Naive thymus-derived CD4-positive, alpha-beta T cell (primary cell): ENCODE measurements at regions not wholly inside any gene's neighbourhood (a gene's known extent, or its start where the extent isn't known, plus 50 kb on each side); places are given as distances from the start of the nearest gene placed in this dataset.

ENCODE experiments used
- ATAC-seq: fragments of 150-1000 bp; cut with Tn5 transposase; 2 replicates; pipeline ENCODE4 v1.10.0; 2021; ENCODE audit warnings: mild to moderate bottlenecking, moderate library complexity
- CTCF ChIA-PET: fragments of 350-600 bp; sonication (Branson Sonifier 250); formaldehyde crosslinking; loops from one replicate; lab custom pipeline; 2021; ENCODE audit warnings: antibody characterized with exemption; lab: Charles Lee
- POLR2A ChIA-PET: fragments of 350-600 bp; sonication (Branson Sonifier 250); formaldehyde crosslinking; loops from one replicate; lab custom pipeline; 2021; ENCODE audit warnings: antibody characterized with exemption, inconsistent platforms; lab: Charles Lee
- DNase-seq, 9 donors: peaks; one replicate each; pipeline versions ENCODE4 v3.0.0 to v3.0.0-alpha.2; 2020 to 2022; ENCODE audit warnings: mixed read lengths in 1 of 9
- H3K27ac ChIP-seq: one replicate; pipeline ENCODE4 v1.7.0; 2013; ENCODE audit warnings: mild to moderate bottlenecking, low read depth, low read length, moderate library complexity
- H3K27me3 ChIP-seq, 2 donors: one replicate each; pipeline ENCODE4 v1.7.0; 2013; ENCODE audit warnings: low read length in 2 of 2, mild to moderate bottlenecking in 2 of 2, moderate library complexity in 2 of 2; ENCODE audit not compliant: control insufficient read depth in 2 of 2, insufficient read depth in 2 of 2
- H3K36me3 ChIP-seq, 3 experiments: 1 replicate in 2 of 3; 2 replicates in 1 of 3; pipeline ENCODE4 v1.7.0; 2013; ENCODE audit warnings: low read length in 3 of 3, mild to moderate bottlenecking in 3 of 3, moderate library complexity in 1 of 3; ENCODE audit not compliant: insufficient read depth in 3 of 3, control insufficient read depth in 2 of 3
- H3K4me1 ChIP-seq, 2 donors: one replicate each; pipeline ENCODE4 v1.7.0; 2013; ENCODE audit warnings: low read length in 2 of 2, mild to moderate bottlenecking in 2 of 2, moderate library complexity in 1 of 2; ENCODE audit not compliant: control insufficient read depth in 2 of 2, insufficient read depth in 2 of 2
- H3K4me3 ChIP-seq: 2 replicates; pipeline ENCODE4 v1.7.0; 2013; ENCODE audit warnings: mild to moderate bottlenecking, low read length
- H3K9me3 ChIP-seq, 3 experiments: 1 replicate in 2 of 3; 2 replicates in 1 of 3; pipeline ENCODE4 v1.7.0; 2013; ENCODE audit warnings: low read length in 3 of 3; ENCODE audit not compliant: control insufficient read depth in 2 of 3
- H3K27ac Mint-ChIP-seq, 9 donors: one replicate each; pipeline ENCODE4 v1.8.0; 2020 to 2022; ENCODE audit warnings: mixed read lengths in 9 of 9, mild to moderate bottlenecking in 8 of 9, moderate library complexity in 5 of 9, inconsistent platforms in 2 of 9
- H3K27me3 Mint-ChIP-seq, 5 donors: one replicate each; pipeline ENCODE4 v1.8.0; 2021 to 2022; ENCODE audit warnings: mixed read lengths in 5 of 5, mild to moderate bottlenecking in 1 of 5
- H3K36me3 Mint-ChIP-seq, 5 donors: one replicate each; pipeline ENCODE4 v1.8.0; 2020 to 2022; ENCODE audit warnings: mixed read lengths in 5 of 5, mild to moderate bottlenecking in 3 of 5, inconsistent platforms in 1 of 5
- H3K4me1 Mint-ChIP-seq, 7 donors: one replicate each; pipeline ENCODE4 v1.8.0; 2020 to 2022; ENCODE audit warnings: mixed read lengths in 7 of 7, mild to moderate bottlenecking in 3 of 7, inconsistent platforms in 1 of 7
- H3K4me3 Mint-ChIP-seq, 10 donors: one replicate each; pipeline ENCODE4 v1.8.0; 2020 to 2022; ENCODE audit warnings: mild to moderate bottlenecking in 10 of 10, mixed read lengths in 10 of 10, moderate library complexity in 6 of 10, inconsistent platforms in 2 of 10
- H3K9me3 Mint-ChIP-seq, 11 donors: one replicate each; pipeline ENCODE4 v1.8.0; 2020 to 2022; ENCODE audit warnings: mixed read lengths in 11 of 11, mild to moderate bottlenecking in 4 of 11, inconsistent platforms in 1 of 11, moderate library complexity in 1 of 11
- intact Hi-C, 2 donors: fragments of 100-400 bp; cut with micrococcal nuclease; formaldehyde crosslinking; loops; one replicate each; pipeline ENCODE4 v1.15.1; 2023

DNA sequence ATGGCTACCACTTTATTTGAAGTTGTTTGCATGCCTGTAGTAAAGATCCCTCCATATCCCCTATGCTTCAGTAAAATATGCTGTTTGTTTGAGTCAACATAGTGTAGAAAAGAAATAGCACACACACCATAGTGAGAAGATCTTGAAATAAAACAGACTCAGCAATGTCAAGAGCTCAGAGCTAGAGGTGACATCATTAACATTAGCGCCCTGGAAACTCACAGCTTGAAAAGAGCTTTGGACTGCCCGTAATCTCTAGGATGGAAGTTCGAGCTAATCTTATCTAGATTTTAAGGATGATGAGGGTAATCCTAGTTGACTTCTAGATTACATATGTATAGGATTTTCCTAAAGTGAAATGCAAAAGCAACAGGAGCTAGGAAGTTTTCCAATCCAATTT is 275.6 kb downstream of the SMARCA1 start:
- no peaks in the 10 kb centered on the region for H3K27me3 Mint-ChIP-seq
- CTCF ChIA-PET, result no interaction called here
- Histone ChIP-seq H3K27ac (no peak overlapping the region), H3K4me1 (no peaks in the 10 kb centered on the region), H3K9me3 (no peaks in the 10 kb centered on the region), H3K36me3 (no peaks in the 10 kb centered on the region), H3K27me3 (no peaks in the 10 kb centered on the region), H3K4me3 (no peak overlapping the region)
- DNase-seq (no peak), ATAC-seq (no peak)
- no peak overlapping the region for H3K4me3 Mint-ChIP-seq
- H3K36me3 Mint-ChIP-seq, result no peaks in the 10 kb centered on the region
- H3K9me3 Mint-ChIP-seq, result peaks cover 0 to 10% (median 2%) of the 10 kb centered on the region in 11 donors
- no peak overlapping the region for H3K27ac Mint-ChIP-seq
- no peaks in the 10 kb centered on the region for H3K4me1 Mint-ChIP-seq
- POLR2A ChIA-PET, result no interaction called here
- intact Hi-C loops, result no loop called here

DNA sequence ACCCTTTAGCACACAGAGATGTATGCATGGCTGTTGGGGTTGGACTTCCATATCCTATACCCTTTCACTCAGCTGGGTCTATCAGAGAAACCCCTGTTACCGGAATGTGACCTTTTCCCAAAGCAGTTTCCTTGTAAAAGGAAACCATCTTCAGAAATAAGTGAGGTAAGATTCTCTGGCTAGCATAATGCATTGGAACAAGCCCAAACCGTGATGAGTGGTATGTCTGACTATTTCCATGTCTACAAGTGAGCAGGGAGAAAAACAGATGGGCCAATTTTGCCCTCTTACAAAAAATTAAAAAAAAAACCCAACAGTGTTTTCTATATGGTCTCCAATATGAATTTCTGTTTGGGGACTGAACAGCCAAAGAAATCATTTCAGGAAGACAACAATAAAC is 283.9 kb downstream of the SMARCA1 start:
- H3K27me3 Mint-ChIP-seq, result no peaks in the 10 kb centered on the region

DNA sequence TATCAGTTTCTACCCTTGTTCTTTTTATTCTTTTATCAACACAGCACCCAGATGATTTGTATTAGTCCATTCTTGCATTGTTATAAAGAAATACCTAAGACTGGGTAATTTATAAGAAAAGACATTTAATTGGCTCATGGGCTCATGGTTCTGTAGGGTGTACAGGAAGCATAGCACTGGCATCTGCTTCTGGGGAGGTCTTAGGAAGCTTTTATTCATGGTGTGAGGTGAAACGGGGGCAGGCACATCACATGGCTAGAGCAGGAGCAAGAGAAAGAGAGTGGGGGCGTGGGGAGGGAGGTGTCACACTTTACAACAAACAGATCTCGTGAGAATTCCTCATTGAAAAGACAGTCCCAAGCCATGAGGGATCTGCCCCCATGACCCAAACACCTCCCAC is 285.3 kb downstream of the SMARCA1 start:
- Histone ChIP-seq H3K27ac (no peak overlapping the region), H3K4me3 (no peak overlapping the region), H3K9me3 (no peaks in the 10 kb centered on the region), H3K27me3 (no peaks in the 10 kb centered on the region), H3K4me1 (no peaks in the 10 kb centered on the region), H3K36me3 (no peaks in the 10 kb centered on the region)
- peaks cover 0 to 3% (median 0%) of the 10 kb centered on the region in 11 donors for H3K9me3 Mint-ChIP-seq
- no peaks in the 10 kb centered on the region for H3K27me3 Mint-ChIP-seq
- no peak for ATAC-seq
- H3K4me1 Mint-ChIP-seq, result no peaks in the 10 kb centered on the region
- ChIA-PET POLR2A (no interaction called here), CTCF (no interaction called here)
- DNase-seq, result no peak
- H3K27ac Mint-ChIP-seq, result no peak overlapping the region
- H3K4me3 Mint-ChIP-seq, result no peak overlapping the region
- H3K36me3 Mint-ChIP-seq, result no peaks in the 10 kb centered on the region
- intact Hi-C loops, result no loop called here

More for the DNA sequence above, 283.9 kb downstream of the SMARCA1 start:
- Mint-ChIP-seq H3K9me3 (peaks cover 0 to 5% (median 0%) of the 10 kb centered on the region in 11 donors), H3K27ac (no peak overlapping the region), H3K36me3 (no peaks in the 10 kb centered on the region), H3K4me3 (no peak overlapping the region), H3K4me1 (no peaks in the 10 kb centered on the region)
- Histone ChIP-seq H3K36me3 (no peaks in the 10 kb centered on the region), H3K4me3 (no peak overlapping the region), H3K4me1 (no peaks in the 10 kb centered on the region), H3K27me3 (no peaks in the 10 kb centered on the region), H3K27ac (no peak overlapping the region), H3K9me3 (no peaks in the 10 kb centered on the region)
- CTCF ChIA-PET, result no interaction called here
- intact Hi-C loops, result no loop called here
- DNase-seq, result no peak
- POLR2A ChIA-PET, result no interaction called here
- no peak for ATAC-seq

DNA sequence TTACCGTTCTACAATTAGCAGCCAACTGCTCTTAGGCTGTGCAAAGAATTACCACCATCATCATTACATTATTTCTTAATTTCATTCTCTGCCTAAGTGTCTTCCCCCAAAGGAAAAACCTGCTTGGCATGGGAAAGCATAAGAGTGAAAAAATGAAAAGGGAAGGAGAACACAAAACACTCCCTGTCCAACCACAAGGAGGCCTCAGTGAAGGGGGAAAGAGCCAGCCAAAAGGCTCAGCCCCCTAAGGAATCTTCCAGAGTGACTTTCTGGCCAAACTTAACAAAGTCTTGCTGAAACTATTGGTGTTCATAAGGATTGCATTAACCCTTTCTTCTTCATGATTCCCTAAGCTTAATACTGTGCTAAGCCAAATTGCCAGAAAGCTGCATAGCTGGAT is 287.4 kb downstream of the SMARCA1 start:
- intact Hi-C loops, result no loop called here
- Histone ChIP-seq H3K27ac (no peak overlapping the region), H3K36me3 (no peaks in the 10 kb centered on the region), H3K4me3 (no peak overlapping the region), H3K4me1 (no peaks in the 10 kb centered on the region), H3K27me3 (no peaks in the 10 kb centered on the region), H3K9me3 (no peaks in the 10 kb centered on the region)
- ChIA-PET CTCF (no interaction called here), POLR2A (no interaction called here)
- Mint-ChIP-seq H3K27me3 (no peaks in the 10 kb centered on the region), H3K27ac (no peak overlapping the region), H3K36me3 (no peaks in the 10 kb centered on the region), H3K9me3 (peaks cover 0 to 3% (median 0%) of the 10 kb centered on the region in 11 donors), H3K4me1 (no peaks in the 10 kb centered on the region), H3K4me3 (no peak overlapping the region)
- DNase-seq, result no peak
- ATAC-seq, result no peak

DNA sequence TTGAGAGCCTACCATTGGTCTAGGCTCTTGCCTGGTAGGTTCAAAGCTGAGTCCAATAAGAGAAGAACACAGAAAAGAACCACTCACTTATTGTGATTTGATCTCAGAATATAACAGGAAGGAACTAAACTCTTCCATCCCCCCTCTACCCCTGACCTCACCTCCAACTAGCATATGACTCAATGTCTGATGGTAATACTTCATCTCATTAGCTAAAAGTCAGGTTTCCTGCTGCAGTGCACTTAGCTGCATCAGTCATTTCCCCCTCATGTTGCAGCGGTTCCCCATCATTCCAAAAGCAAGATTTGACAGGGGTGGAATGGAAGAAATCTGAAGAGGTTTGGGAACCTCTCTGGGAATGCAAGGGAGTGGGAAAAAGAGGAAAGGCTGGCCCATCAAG is 289.5 kb downstream of the SMARCA1 start:
- POLR2A ChIA-PET, result no interaction called here
- H3K4me3 ChIP-seq, result no peak overlapping the region
- CTCF ChIA-PET, result no interaction called here
- intact Hi-C loops, result no loop called here
- H3K4me3 Mint-ChIP-seq, result no peak overlapping the region
- ATAC-seq, result no peak
- no peak overlapping the region for H3K27ac Mint-ChIP-seq
- DNase-seq, result no peak
- H3K27me3 Mint-ChIP-seq, result no peaks in the 10 kb centered on the region
- no peak overlapping the region for H3K27ac ChIP-seq
- H3K27me3 ChIP-seq, result no peaks in the 10 kb centered on the region
- no peaks in the 10 kb centered on the region for H3K9me3 Mint-ChIP-seq
- H3K36me3 ChIP-seq, result no peaks in the 10 kb centered on the region
- H3K9me3 ChIP-seq, result no peaks in the 10 kb centered on the region
- no peaks in the 10 kb centered on the region for H3K4me1 ChIP-seq
- H3K4me1 Mint-ChIP-seq, result no peaks in the 10 kb centered on the region
- no peaks in the 10 kb centered on the region for H3K36me3 Mint-ChIP-seq

DNA sequence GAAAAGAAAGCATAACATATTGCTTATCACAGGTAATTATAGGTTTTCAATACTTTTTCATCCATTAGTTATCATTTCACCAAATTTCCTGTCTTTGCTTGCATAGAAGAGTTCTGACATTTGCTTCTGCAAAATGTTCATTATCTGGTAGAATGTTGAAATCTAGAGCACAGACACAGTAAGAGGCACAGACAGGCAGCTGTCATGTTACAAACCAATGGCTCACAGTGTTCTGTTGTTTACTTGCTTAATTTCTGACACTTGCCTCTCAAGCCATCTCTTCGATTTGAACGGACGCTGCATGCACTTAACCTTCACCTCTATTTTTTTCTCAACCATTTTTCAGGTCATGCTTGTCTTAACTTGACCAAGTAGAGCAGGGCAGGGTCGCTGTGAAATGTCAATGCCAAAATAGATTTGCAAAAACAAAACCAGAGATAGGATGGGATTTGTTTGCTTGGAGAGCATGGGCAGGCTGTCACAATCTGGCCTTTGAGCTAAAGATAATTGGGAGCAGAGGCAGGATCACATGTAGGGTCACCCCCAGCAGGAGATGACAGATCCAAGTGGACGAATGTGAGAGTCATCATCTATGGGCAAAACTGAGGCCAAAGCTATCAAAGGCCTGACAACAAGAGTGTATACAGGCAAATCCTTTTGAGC is 292.3 kb downstream of the SMARCA1 start:
- CTCF ChIA-PET, result no interaction called here
- Histone ChIP-seq H3K36me3 (no peaks in the 10 kb centered on the region), H3K27ac (no peak overlapping the region), H3K9me3 (no peaks in the 10 kb centered on the region), H3K27me3 (no peaks in the 10 kb centered on the region), H3K4me1 (no peaks in the 10 kb centered on the region), H3K4me3 (no peak overlapping the region)
- H3K4me3 Mint-ChIP-seq, result no peak overlapping the region
- intact Hi-C loops, result no loop called here
- H3K4me1 Mint-ChIP-seq, result no peaks in the 10 kb centered on the region
- H3K36me3 Mint-ChIP-seq, result no peaks in the 10 kb centered on the region
- POLR2A ChIA-PET, result no interaction called here
- no peaks in the 10 kb centered on the region for H3K27me3 Mint-ChIP-seq
- no peaks in the 10 kb centered on the region for H3K9me3 Mint-ChIP-seq
- ATAC-seq (no peak), DNase-seq (no peak)
- H3K27ac Mint-ChIP-seq, result no peak overlapping the region

DNA sequence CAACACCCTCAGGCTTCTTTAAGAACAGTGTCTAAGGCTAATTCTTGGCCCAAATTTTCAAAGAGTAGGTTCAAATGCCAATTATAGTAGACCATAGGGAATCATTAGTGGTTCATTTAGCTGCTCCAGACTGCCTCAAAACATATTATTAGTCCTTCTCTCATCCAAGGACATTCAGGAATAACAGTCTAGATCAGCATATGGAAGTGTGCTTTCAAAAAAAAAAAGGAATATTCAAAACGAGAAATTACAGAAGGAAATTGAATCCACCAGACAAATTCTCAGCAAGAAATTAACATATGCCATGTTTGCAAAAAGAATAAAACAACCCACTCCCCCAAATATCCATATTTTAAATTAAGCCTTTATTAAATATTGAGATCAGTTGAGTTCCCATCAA is 293.1 kb downstream of the SMARCA1 start:
- Histone ChIP-seq H3K4me1 (no peaks in the 10 kb centered on the region), H3K4me3 (no peak overlapping the region), H3K9me3 (no peaks in the 10 kb centered on the region), H3K27ac (no peak overlapping the region), H3K36me3 (no peaks in the 10 kb centered on the region), H3K27me3 (no peaks in the 10 kb centered on the region)
- ATAC-seq (no peak), DNase-seq (no peak)
- no peaks in the 10 kb centered on the region for H3K9me3 Mint-ChIP-seq
- H3K36me3 Mint-ChIP-seq, result no peaks in the 10 kb centered on the region
- no peaks in the 10 kb centered on the region for H3K27me3 Mint-ChIP-seq
- H3K27ac Mint-ChIP-seq, result no peak overlapping the region
- ChIA-PET CTCF (no interaction called here), POLR2A (no interaction called here)
- intact Hi-C loops, result no loop called here
- H3K4me3 Mint-ChIP-seq, result no peak overlapping the region
- no peaks in the 10 kb centered on the region for H3K4me1 Mint-ChIP-seq
